SK-N-SH (cell line): ENCODE measurements at regions not wholly inside any gene's neighbourhood (a gene's known extent, or its start where the extent isn't known, plus 50 kb on each side); places are given as distances from the start of the nearest gene placed in this dataset.
A peak's percentile ranks its signal among the peaks of the same experiment; 100 is the strongest.

Experiments used
- CTCF ChIA-PET: fragments of 300-600, 350-600 bp; formaldehyde crosslinking; extraction: SDS; loops from one replicate; lab custom pipeline; 2021; lab: Yijun Ruan, JAX
- POLR2A ChIA-PET: fragments of 350-600 bp; sonication (Branson Sonifier 250); formaldehyde crosslinking; extraction: SDS; loops from one replicate; lab custom pipeline; 2020; ENCODE audit warnings: antibody characterized with exemption, inconsistent platforms; lab: Yijun Ruan, JAX
- DNase-seq: peaks from one replicate; pipeline ENCODE4 v3.0.0; 2012
- H2AFZ ChIP-seq: fragments of 200-600 bp; sonication (generic); 2 replicates; pipeline ENCODE4 v1.8.1; 2016; ENCODE audit warnings: antibody characterized with exemption, mild to moderate bottlenecking, low read depth
- H3F3A ChIP-seq: fragments of 200-600 bp; sonication (generic); replicated peaks from 2 replicates; pipeline ENCODE3; 2016; ENCODE audit warnings: antibody characterized with exemption, mild to moderate bottlenecking; ENCODE audit not compliant: insufficient read depth
- H3K27ac ChIP-seq, 2 experiments: fragments of 200-500 bp in 1 of 2; fragments of 200-600 bp in 1 of 2; sonication (Bioruptor generic) in 1 of 2; sonication (generic), shearing (Covaris generic) in 1 of 2; 2 replicates each; pipeline versions ENCODE4 v1.5.1 to v1.6.1; 2014 to 2016; ENCODE audit warnings: low read depth in 2 of 2, inconsistent platforms in 1 of 2, low read length in 1 of 2, mild to moderate bottlenecking in 1 of 2, mixed read lengths in 1 of 2
- H3K27me3 ChIP-seq: fragments of 200-600 bp; sonication (generic), shearing (Covaris generic); 2 replicates; pipeline ENCODE4 v1.6.1; 2016; ENCODE audit warnings: mixed run types; ENCODE audit not compliant: insufficient read depth
- H3K36me3 ChIP-seq, 2 experiments: fragments of 200-500 bp in 1 of 2; fragments of 200-600 bp in 1 of 2; sonication (Bioruptor generic) in 1 of 2; sonication (generic) in 1 of 2; replicated peaks in 1 of 2; 2 replicates each; pipeline versions ENCODE3 to v1.5.1; 2014 to 2016; ENCODE audit warnings: low read length in 1 of 2, mild to moderate bottlenecking in 1 of 2; ENCODE audit not compliant: insufficient read depth in 2 of 2, control insufficient read depth in 1 of 2
- H3K4me1 ChIP-seq, 2 experiments: fragments of 200-500 bp in 1 of 2; fragments of 200-600 bp in 1 of 2; sonication (Bioruptor generic) in 1 of 2; sonication (generic), shearing (Covaris generic) in 1 of 2; 2 replicates each; pipeline versions ENCODE4 v1.5.1 to v1.6.1; 2014 to 2016; ENCODE audit warnings: low read depth in 1 of 2, low read length in 1 of 2, mixed run types in 1 of 2; ENCODE audit not compliant: insufficient read depth in 2 of 2, control insufficient read depth in 1 of 2
- H3K4me2 ChIP-seq: fragments of 200-600 bp; sonication (generic), shearing (Covaris generic); 2 replicates; pipeline ENCODE4 v1.6.1; 2017; ENCODE audit warnings: mixed run types
- H3K4me3 ChIP-seq, 2 experiments: fragments of 200-500 bp in 1 of 2; fragments of 200-600 bp in 1 of 2; sonication (Bioruptor generic) in 1 of 2; sonication (generic), shearing (Covaris generic) in 1 of 2; 2 replicates each; pipeline versions ENCODE4 v1.5.1 to v1.8.1; 2014 to 2016; ENCODE audit warnings: low read depth in 2 of 2, inconsistent platforms in 1 of 2, low read length in 1 of 2, mild to moderate bottlenecking in 1 of 2, mixed read lengths in 1 of 2, moderate library complexity in 1 of 2
- H3K79me2 ChIP-seq: fragments of 200-600 bp; sonication (generic); 2 replicates; pipeline ENCODE4 v1.8.1; 2017; ENCODE audit warnings: mild to moderate bottlenecking; ENCODE audit not compliant: insufficient read depth
- H3K9ac ChIP-seq: fragments of 200-600 bp; sonication (generic); 2 replicates; pipeline ENCODE4 v1.6.1; 2017; ENCODE audit warnings: mixed run types
- H3K9me2 ChIP-seq: fragments of 200-600 bp; sonication (generic); 2 replicates; pipeline ENCODE4 v1.6.1; 2017; ENCODE audit warnings: mixed run types
- H3K9me3 ChIP-seq: fragments of 200-600 bp; sonication (generic); 2 replicates; pipeline ENCODE4 v1.6.1; 2017; ENCODE audit warnings: mixed run types, mild to moderate bottlenecking, moderate library complexity
- H4K20me1 ChIP-seq: fragments of 200-600 bp; sonication (generic); 2 replicates; pipeline ENCODE4 v1.6.1; 2017; ENCODE audit warnings: mild to moderate bottlenecking, mixed run types; ENCODE audit not compliant: insufficient read depth
- CTCF ChIP-seq: fragments of 200-600 bp; sonication (generic); IDR thresholded peaks from 2 replicates; pipeline ENCODE4 v1.6.1; 2017; ENCODE audit warnings: antibody characterized with exemption, mild to moderate bottlenecking, moderate library complexity
- EP300 ChIP-seq, 2 experiments: IDR thresholded peaks; 2 replicates each; pipeline versions ENCODE4 v1.4.0 to v1.6.1; 2012; ENCODE audit warnings: borderline replicate concordance in 1 of 2, low read depth in 1 of 2, low read length in 1 of 2
- FOSL2 ChIP-seq: IDR thresholded peaks from 2 replicates; pipeline ENCODE4 v1.4.0; 2012; ENCODE audit warnings: low read depth, mild to moderate bottlenecking, moderate library complexity, borderline replicate concordance
- FOXJ3 ChIP-seq: sonication (generic); formaldehyde crosslinking; IDR thresholded peaks from 2 replicates; pipeline ENCODE4 v1.5.1; 2020; ENCODE audit warnings: mild to moderate bottlenecking, missing genetic modification reagents
- GABPA ChIP-seq: IDR thresholded peaks from 2 replicates; pipeline ENCODE4 v1.4.0; 2012; ENCODE audit warnings: low read depth, mild to moderate bottlenecking
- MEF2A ChIP-seq: IDR thresholded peaks from 2 replicates; pipeline ENCODE4 v1.4.0; 2012; ENCODE audit warnings: low read depth, borderline replicate concordance
- PBX3 ChIP-seq: IDR thresholded peaks from 2 replicates; pipeline ENCODE4; 2012
- RCOR1 ChIP-seq: fragments of 150-350 bp; IDR thresholded peaks from 2 replicates; pipeline ENCODE4 v1.6.1; 2017; ENCODE audit warnings: antibody characterized with exemption, low read length
- RFX5 ChIP-seq: IDR thresholded peaks from 2 replicates; pipeline ENCODE4 v1.6.1; 2012; ENCODE audit warnings: mild to moderate bottlenecking, improper control_type of control experiment, low read length
- SIN3A ChIP-seq: IDR thresholded peaks from 2 replicates; pipeline ENCODE4 v1.6.1; 2012; ENCODE audit warnings: low read depth, mild to moderate bottlenecking, low read length, moderate library complexity, borderline replicate concordance
- SMC3 ChIP-seq: IDR thresholded peaks from 2 replicates; pipeline ENCODE4 v1.6.1; 2012; ENCODE audit warnings: low read depth, low read length, improper control_type of control experiment
- TCF12 ChIP-seq: IDR thresholded peaks from 2 replicates; pipeline ENCODE4 v1.4.0; 2012
- TEAD4 ChIP-seq: IDR thresholded peaks from 2 replicates; pipeline ENCODE4 v1.4.0; 2012; ENCODE audit warnings: mild to moderate bottlenecking, borderline replicate concordance; ENCODE audit not compliant: insufficient read depth
- ZBTB33 ChIP-seq: IDR thresholded peaks from 2 replicates; pipeline ENCODE4 v1.4.0; 2012; ENCODE audit warnings: low read depth, borderline replicate concordance
- WGBS: methylation state at CpG from one replicate; pipeline ENCODE4 v1.1.6; 2017; ENCODE audit warnings: low lambda C conversion rate; 5-methylcytosine and 5-hydroxymethylcytosine counted together
- TF ChIP-seq, protein P1 (sequence below): IDR thresholded peaks from 2 replicates; pipeline ENCODE4 v1.4.0; 2012; ENCODE audit warnings: low read depth

DNA sequence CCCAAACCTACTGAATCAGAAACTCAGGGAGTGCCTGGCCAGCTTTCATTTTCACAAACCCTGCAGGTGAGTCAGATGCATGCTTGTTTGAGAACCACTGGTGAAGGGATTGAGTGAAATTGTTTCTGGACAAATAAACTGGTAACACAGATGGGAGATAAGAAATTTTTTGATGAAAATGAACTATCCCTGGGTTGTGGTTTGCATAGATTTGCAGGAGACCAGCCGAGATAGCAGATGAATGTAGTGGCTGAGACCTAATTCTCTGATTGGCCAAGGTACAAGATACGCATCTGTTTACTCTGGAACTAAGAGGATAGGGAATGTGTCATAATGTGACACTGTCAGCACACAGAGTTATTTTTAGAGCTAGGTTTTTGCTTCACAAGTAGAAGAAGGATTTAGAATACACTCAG, 117.8 kb upstream of the NOCT start (continued):
- TF ChIP-seq TEAD4 = peak; percentile 57; the same call in 1 of the 2 replicates
- peak; percentile 84; the same call in 1 of the 2 replicates for TF ChIP-seq MEF2A
- no peak for TF ChIP-seq SIN3A
- TF ChIP-seq RFX5 = no peak
- 0 out of 2 replicates have a peak, but pooled peaks have one; percentile 42 for TF ChIP-seq ZBTB33
- no peak; the same call in 1 of the 2 replicates for TF ChIP-seq FOSL2
- peak; percentile 85 for TF ChIP-seq TCF12
- no peak for TF ChIP-seq GABPA
- TF ChIP-seq PBX3 = peak; percentile 75; the same call in 1 of the 2 replicates
- TF ChIP-seq, protein P1, sequence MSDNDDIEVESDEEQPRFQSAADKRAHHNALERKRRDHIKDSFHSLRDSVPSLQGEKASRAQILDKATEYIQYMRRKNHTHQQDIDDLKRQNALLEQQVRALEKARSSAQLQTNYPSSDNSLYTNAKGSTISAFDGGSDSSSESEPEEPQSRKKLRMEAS = peak; percentile 39; the same call in 1 of the 2 replicates
- TF ChIP-seq EP300 (IDR thresholded peaks at IDR 0.05; ENCODE audit: borderline replicate concordance in 1 of 2, low read depth in 1 of 2, low read length in 1 of 2) = peak in 1 of 2 experiments; percentile 71; a peak in 2 of 4 replicates
- no peak for TF ChIP-seq SMC3
- no peak for TF ChIP-seq CTCF
- no peak for TF ChIP-seq RCOR1

- no peaks in the 10 kb centered on the region for H3K9me2 ChIP-seq
- H3K9ac ChIP-seq = no peak overlapping the region
- peaks cover 24 to 29% of the 10 kb centered on the region in 2 experiments for H3K4me1 ChIP-seq
- no peak overlapping the region for H3K4me2 ChIP-seq
- H3K27ac ChIP-seq = no peak overlapping the region
- ChIA-PET POLR2A (no interaction called here), CTCF (no interaction called here)
- no peak for DNase-seq
- no peaks in the 10 kb centered on the region for H3K27me3 ChIP-seq
- H3K4me3 ChIP-seq = no peak overlapping the region
- no peak overlapping the region for H2AFZ ChIP-seq
- WGBS = 83% methylated on average over 1 of the region's 1 CpG
- H3K36me3 ChIP-seq = no peaks in the 10 kb centered on the region
- no peaks in the 10 kb centered on the region for H3K9me3 ChIP-seq
- TF ChIP-seq ZBTB33 = no peak
- TF ChIP-seq FOXJ3 (CRISPR knock-in tag) = no peak
- H4K20me1 ChIP-seq = no peaks in the 10 kb centered on the region
- H3F3A ChIP-seq = peaks cover 12% of the 10 kb centered on the region
- H3K79me2 ChIP-seq = no peaks in the 10 kb centered on the region
These were observed 120.9 kb upstream of the NOCT start for GRCh38 chr4:138894709-138895108.
